DMS 273 (cell line): ENCODE measurements at regions not wholly inside any gene's neighbourhood (a gene's known extent, or its start where the extent isn't known, plus 50 kb on each side); places are given as distances from the start of the nearest gene placed in this dataset.
"Not testable (repeated sequence)": the region's sequence is repeated elsewhere in the genome, so short reads cannot be mapped to it uniquely, and the experiment has no call there.

ENCODE experiments used
- DNase-seq: peaks from one replicate; lab custom pipeline; 2025; ENCODE audit not compliant: unreplicated experiment; lab: John Stamatoyannopoulos, UW

DNA sequence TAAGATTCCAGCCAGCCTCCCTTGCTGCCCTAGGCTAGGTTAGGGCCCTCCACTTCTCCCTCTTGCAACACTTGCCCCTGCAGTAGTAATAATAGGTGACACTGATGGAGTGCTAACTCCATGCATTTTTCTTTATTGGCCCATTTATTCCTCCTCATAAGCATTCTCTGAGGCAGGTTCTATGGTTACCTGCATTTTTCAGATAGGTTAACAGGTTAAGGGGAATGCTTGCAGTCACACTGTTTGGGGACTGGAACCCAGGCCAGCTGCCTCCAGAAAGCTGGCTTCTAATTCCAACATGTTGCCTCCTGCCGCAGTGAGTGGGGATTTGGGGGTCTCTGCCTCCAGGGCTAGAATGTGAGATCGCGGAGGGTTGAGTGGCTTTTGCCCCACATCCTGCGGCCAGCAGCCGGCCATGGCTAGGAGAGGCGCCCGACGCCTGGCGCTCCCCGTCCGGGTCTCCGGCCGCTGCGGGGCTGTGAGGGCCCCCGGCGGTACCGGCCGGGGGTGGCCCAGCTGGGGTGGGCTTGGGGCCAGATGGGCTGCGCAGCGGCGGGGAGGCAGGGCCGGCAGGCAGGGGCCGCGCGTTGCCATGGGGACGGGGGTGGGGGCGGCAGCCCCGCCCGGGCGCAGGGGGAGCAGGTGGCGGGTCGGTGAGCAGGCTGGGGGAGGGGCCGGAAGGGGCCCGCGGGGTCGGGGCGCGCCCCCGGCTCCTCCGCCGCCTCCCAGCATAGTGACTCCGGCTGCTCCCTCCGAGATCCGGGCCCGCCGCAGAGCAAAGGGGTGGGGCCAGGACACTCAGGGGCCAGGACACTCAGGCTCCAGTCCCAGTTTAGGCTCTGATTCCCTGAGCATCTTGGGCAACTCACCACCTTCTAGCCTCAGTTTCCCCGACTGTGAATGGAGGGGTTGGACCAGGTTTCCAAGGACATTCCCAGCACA is 68.4 kb upstream of the SSBP3 start:
- peak; percentile 85 for DNase-seq

DNA sequence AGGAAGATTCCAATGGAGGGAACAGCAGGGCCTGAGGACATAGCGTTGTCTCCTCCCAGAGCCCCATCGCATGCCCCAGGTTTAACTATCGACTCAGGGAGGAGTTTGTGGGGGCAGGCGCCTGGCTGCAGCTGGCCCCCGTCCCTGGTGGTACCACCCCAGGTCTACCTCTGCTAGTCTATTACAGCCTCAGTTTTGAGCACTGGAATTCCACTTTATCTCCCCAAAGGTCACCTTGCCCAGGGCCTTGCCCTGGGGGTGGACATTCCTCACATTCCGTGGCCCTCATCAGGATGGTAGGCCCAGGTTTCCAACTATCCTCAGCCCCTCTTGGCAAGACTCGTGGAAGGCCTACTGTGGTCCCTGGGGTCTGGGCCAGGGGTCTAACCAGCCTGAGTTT is 65.4 kb upstream of the SSBP3 start:
- DNase-seq = no peak

- not testable (repeated sequence) for DNase-seq
Measured at GRCh38 chr1:54469444-54469843, 63.2 kb upstream of the SSBP3 start.

DNA sequence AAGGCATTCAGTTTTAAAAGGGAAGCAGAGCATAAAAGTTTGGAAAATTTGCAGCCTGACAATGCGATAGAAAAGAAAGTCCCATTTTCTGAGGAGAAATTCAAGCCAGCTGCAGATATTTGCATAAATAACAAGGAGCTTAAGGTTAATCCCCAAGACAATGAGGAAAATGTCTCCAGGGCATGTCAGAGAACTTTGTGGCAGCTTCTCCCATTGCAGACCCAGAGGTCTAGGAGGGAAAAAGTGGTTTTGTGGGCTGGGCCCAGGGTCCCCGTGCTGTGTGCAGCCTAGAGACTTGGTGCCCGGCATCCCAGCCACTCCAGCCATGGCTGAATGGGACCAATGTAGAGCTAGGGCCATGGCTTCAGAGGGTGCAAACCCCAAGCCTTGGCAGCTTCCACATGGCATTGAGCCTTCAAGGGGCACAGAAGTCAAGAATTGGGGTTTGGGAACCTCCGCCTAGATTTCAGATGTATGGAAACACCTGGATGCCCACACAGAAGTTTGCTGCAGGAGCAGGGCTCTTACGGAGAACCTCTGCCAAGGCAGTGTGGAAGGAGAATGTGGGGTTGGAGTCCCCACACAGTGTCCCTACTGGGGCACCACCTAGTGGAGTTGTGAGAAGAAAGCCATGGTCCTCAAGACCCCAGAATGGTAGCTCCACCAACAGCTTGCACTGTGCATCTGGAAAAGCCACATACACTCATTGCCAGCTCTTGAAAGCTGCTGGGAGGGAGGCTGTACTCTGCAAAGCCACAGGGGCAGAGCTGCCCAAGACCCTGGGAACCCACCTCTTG is 62.3 kb upstream of the SSBP3 start:
- peak; percentile 29 for DNase-seq

GRCh38 chr1:54465351-54465811 is 59.2 kb upstream of the SSBP3 start:
- no peak for DNase-seq

GRCh38 chr1:54464477-54465146 is 58.4 kb upstream of the SSBP3 start:
- DNase-seq = no peak

- no peak for DNase-seq
Measured at GRCh38 chr1:54464031-54464476, 57.9 kb upstream of the SSBP3 start.

GRCh38 chr1:54463259-54464030 is 57.3 kb upstream of the SSBP3 start:
- no peak for DNase-seq

DNA sequence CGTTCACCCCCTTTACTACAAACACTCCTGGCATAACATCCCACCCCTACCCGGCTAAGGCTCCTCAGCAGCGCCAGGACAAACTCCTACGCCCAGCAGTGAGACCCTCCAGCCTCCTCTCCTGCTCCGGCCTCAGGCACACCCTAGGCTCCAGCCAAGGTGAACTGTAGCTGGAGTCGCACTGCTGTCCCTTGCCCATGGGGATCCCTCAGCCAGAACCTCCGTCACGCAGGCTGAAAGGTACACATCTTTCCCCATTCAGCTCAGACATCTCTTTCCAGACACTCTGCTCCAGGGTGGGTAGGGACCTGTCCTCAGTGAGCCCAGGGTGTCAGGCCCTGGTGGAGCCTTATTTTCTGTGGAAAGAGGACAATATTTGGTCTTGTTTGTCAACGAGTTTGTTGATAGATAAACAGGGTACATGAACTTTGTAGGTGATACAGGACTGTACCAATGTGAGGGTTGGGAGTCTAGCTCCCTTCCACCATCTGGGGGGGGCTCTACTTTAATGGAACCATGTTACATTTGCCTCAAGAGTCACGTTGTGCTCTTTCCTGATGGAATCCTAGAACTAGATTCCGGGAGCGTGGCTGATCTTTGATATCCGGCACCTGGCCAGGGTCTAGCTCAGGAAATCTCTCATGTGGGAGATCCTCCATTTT is 56.5 kb upstream of the SSBP3 start:
- no peak for DNase-seq

GRCh38 chr1:54461731-54462596 is 55.8 kb upstream of the SSBP3 start:
- DNase-seq = no peak

DNA sequence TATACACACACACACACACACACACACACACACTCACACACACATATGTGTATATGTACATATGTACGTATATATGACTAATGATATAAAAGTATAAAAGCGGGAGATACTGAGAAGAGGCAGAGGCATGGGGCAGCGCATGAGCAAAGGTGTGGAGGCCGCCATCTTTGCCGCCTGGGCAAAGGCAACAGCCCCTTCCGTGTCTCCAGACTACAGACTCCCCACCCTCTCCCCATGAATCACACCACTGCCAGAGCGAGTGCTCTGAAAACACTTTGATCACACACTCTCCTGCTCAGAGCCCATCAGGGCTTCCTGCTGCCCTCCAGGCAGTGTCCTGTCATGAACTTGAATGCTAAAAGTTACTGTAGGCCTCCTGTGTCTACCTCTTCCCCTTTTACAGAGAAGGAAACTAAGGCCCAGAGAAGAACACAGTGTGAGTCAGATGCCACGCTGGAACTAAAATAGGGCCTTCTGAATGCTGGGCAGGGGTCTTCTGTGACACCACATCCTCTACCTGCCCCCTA is 54.7 kb upstream of the SSBP3 start:
- no peak for DNase-seq

DNA sequence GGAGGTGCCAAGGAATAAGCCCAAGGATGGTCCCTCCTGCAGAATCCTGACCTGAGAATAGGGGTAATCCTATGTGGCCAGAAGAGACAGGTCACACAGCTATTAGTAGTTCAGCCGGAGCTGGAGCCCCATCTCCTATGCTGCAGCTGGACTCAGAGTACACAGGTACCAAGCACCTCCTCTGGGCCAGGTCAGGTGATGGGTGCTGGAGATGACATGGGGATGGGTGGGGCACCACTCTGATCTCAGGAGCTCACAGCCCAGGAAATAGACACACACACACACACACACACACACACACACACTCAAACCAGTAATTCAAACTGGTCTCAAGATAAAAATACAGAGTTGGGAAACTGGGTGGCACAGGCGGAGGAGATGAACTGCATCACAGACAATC is 54.2 kb upstream of the SSBP3 start:
- no peak for DNase-seq

DNA sequence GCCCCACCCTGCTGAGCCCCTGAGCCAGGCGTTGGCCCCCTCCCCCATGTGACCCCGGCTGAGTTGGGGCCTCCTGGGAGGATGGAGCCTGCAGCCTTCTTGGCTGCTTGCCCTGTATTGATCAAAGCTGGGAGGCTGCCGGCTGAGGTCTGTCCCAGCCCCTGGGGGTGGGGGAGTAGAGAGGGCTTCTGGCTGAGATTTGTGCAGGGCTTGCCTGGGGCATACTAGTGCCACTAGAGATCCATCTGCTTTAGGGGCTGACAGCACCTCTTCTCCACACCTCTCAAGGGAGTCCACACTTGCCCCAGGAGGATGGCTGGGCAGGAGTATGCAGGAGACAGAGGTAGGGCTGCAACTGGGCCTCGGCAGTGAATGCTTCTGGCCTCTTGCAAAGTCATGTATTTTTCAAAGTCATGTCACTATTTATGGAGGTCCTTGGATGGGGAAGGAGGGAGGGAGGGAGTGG is 53.6 kb upstream of the SSBP3 start:
- no peak for DNase-seq

GRCh38 chr1:54459140-54459539 is 52.9 kb upstream of the SSBP3 start:
- no peak for DNase-seq

DNA sequence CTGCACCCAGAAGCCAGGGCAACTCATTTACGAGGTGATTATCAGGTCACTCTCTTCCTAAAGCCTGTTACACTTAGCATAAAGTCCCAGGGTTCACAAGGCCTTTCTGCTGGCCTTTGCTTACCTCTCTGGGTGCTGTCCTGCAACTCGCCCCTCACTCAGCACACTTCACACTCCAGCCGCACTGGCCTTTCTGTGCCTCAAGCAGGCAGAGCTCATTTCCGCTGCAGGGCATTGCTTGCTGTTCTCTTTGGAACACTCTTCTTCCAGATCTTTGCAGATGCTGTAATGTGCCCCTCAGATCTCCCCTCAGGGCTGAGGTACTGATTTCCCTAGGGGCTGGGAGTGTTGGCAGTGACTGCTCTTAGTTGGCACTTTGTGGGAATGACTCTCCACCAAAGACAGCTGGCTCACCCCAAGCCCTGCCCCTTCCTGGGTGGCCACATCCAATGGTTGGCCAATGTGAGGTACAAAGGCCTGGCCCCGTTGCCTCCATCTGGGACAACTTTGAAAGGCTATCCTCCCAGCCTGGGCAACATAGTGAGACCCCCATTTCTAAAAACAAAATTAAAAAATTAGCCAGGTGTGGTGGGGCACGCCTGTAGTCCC is 50.8 kb upstream of the SSBP3 start:
- DNase-seq = no peak

GRCh38 chr1:54456361-54456760 is 50.2 kb upstream of the SSBP3 start:
- DNase-seq = no peak
